Suppressor macrophage (primary cell): ENCODE measurements at regions not wholly inside any gene's neighbourhood (a gene's known extent, or its start where the extent isn't known, plus 50 kb on each side); places are given as distances from the start of the nearest gene placed in this dataset.

Experiments used
- DNase-seq, 4 experiments: peaks; one replicate each; pipeline ENCODE4 v3.0.0-alpha.2; 2020 to 2022

- DNase-seq: no peak
These were observed 208.2 kb upstream of the MYOCD start for GRCh38 chr17:12457493-12457892.

DNA sequence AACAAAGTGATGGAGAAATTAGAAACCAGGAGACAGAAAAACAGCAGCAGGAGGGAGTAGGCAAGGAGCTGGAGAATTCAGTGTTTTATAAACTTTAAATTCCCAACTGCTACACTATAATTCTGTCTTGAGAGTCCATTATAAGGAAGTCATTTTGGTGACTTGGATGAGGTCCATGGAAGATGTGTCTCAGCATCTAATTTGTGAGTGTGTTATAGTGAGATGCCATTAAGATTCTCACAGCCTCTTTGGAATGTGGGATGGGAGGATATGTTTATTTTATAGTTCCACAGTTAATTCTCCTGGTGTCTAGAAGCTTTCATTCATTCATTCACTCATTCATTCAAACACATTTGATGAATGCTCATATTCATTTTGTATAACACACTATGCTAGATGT is 206.0 kb upstream of the MYOCD start:
- DNase-seq: no peak

GRCh38 chr17:12463102-12463501 is 202.6 kb upstream of the MYOCD start:
- no peak for DNase-seq

- no peak for DNase-seq
These were observed 193.2 kb upstream of the MYOCD start for GRCh38 chr17:12472252-12473173.

DNA sequence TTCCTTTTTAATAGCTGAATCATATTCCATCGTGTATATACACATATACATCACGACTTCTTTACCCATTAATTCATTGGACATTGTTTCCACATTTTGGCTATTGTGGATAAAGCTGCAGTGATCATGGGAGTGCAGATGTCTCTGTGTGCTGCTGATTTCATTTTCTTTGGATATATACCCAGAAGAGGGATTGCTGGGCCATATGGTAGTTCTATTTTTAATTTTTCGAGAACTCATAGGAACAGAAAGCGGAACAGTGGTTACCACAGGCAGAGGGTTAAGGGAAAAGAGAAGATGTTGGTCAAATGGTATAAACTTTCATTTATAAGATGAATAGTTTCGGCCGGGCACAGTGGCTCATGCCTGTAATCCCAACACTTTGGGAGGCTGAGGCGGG is 187.4 kb upstream of the MYOCD start:
- DNase-seq: no peak

DNA sequence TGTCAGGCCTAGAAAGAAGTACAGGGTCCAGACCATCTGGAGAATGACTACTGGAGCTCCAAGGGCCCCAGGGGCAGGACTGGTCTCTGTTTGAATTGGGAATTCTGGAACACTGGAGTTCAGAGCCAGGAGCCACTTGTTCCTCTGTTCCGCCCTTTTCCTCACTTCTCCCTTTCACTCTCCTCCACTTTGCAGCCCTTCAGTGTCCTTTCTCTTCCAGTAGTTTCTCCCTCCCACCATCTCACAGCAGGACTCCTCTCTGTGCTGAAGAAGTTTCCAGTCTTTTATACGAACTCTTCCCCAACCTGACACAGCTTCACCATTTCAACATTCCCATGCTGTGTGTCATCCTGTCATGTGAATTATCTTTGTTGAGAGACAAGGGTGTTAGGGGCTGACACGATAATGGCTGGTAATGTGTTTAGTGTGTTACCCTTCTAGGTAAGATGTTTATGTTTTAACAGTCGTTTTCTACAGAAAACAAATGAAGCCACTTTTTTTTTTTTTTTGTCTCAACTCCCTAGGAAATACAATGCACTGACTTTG is 180.3 kb upstream of the MYOCD start:
- DNase-seq: no peak

GRCh38 chr17:12489325-12489724 is 176.4 kb upstream of the MYOCD start:
- no peak for DNase-seq

GRCh38 chr17:12492450-12492849 is 173.2 kb upstream of the MYOCD start:
- DNase-seq: no peak

DNA sequence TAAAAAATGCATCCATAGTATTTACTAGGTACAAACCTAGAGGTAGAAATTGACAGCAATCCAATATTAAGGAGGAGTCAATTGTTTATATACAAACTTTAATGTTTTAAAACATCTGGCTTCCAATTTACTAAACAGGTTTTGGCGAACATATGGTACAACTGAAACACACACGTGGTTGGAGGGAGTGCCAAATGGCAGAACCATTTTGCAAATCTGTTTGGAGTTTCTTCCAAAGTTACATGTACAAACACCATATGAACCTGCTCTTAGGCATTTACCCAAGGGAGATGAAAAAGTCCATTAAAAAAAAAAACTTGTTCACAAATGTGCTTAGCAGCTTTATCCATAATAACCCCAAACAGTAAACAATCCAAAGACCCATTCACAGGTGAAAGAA is 159.8 kb upstream of the MYOCD start:
- no peak for DNase-seq

DNA sequence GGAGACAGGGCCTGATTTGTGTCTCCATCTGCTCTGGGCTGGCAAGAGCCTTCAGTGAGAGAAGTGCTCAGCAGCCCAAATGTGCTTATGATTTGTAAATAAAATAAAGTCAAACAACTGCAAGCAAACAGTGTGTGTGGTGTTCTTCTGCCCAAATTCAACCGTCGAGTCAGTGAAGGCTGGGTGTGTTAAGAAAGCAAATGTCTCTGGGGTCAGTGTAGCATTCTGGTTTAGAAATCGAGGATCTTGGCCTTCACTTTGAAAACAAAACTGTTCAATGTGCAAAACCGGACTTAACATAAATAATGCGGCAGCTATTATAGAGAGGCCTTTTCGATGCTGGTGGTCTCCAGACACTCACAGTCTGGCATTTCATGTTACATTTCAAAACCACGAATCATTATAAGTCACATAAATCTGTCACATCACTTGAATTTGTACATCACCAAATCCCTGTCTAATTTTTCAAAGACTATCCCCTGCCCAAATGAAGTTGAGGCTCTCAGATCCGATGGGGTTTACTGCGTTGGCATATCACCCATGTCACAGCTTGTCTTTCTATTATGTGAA is 158.6 kb upstream of the MYOCD start:
- DNase-seq: no peak

DNA sequence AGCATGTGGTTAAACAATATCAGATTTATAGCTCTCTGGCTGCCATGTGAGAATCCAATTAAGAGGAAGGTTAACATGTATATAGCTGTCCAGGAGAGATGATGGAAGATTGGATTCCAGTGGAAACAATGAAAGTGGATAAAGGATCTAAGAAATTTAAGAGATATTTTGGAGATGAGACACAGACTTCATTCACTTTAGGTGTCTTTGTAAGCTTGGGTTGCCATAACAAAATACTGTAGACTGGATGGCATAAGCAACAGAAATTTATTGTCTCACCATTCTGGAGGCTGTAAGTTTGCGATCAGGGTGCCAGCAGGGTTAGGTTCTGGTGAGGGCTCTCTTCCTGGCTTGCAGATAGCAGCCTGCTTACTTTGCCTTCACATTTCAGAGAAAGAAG is 155.9 kb upstream of the MYOCD start:
- DNase-seq: no peak

DNA sequence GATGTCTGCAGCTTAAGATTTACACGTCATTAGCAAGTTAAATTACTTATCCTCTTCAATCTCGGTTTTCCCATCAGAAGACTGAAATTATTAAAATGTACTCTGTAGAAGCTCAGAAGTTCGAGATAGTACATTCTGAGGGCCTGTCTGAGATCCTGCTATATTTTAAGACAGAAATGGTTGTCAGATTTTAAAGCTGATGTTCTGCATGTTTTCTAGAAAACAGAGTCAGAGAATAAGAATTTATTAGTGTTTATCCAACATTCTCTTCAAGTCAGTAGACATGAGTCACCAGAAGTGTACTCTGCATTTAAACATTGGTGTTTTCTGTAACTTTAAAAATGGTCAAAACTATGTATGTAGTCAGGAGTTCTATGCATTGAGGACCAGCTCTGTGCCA is 155.2 kb upstream of the MYOCD start:
- no peak for DNase-seq

GRCh38 chr17:12512694-12513355 is 152.9 kb upstream of the MYOCD start:
- DNase-seq: no peak

GRCh38 chr17:12514596-12514995 is 151.1 kb upstream of the MYOCD start:
- DNase-seq: no peak

DNA sequence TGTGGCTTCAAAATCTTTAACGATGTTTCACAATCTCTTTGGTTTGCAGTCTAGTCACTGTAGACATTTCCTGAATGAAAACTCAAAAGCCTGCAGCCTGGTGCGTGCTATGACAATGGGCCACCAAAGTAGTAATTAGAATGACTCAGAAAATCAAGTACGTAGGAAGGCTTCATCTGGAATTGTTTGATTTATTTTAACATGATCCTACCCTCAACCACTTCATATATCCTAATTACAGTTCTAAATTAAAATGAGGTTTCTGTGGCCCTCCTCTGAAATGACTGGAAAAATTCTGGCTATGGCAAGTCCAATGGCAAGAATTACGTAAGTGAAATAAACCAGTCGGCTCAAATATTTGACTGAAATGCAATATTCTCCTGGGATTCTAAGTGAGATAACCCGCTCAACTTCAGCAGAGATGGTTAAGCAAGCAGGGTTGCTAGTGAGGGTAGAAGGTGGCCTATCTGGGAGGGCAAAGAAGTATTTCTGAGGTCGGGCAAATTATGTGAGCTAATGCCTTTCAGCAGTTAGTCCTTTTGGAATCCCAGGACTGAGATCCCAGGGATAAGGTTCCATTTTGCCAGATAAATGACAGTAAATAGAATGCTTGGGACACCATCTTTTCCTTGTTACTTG is 145.6 kb upstream of the MYOCD start:
- no peak for DNase-seq

DNA sequence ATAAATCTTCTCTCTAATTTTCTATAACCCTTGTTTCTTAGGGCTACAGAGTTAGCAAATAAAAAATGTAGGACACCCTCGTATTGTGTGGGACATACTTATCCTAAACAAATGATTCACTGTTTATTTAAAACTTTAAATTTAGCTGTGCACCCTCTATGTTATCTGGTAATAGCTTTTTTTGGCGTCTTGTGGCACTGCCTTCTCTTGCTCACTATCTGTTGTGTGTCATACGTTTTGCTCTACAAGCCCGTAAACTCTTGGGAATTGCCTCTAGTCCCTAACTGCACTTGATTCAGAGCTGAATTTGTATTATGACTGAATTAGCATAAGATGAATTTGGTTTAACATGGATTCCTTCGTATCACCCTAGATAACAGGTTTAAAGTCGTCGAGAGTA is 144.3 kb upstream of the MYOCD start:
- no peak for DNase-seq

DNA sequence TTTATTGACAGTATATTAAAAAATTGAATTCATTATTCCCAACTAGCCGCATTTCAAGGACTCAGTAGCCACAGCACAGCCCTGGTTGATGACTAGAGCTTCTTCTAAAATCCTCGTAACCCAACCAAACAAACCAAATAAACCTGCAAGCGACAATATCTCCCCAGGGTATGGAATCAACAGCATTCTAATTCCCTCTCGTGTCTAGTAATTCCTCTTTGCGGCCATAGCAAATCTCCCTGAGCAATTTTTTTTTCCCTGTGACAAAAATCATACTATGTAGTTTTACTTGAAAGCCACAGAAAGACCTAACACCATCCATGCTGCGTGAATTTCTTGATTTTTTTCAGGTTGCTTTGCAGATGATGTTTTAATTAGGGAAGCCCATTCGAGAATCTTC is 143.4 kb upstream of the MYOCD start:
- no peak for DNase-seq

GRCh38 chr17:12522743-12523183 is 142.9 kb upstream of the MYOCD start:
- DNase-seq: no peak

DNA sequence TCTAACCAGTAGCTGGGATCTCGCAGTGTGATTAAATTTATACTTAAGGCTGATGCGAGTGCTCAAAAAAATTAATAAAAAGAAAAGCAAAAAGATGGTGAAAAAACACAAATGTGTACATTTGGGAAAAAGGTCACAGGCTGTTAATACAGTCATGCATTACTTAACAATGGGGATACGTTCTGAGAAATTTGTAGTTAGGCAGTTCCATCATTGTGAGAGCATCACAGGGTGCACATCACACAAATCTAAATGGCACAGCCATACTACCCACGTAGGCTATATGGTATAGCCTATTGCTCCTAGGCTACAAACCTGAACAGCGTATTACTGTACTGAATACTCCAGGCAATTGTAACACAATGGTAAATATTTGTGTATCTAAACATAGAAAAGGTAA is 142.4 kb upstream of the MYOCD start:
- DNase-seq: no peak

GRCh38 chr17:12528036-12528435 is 137.7 kb upstream of the MYOCD start:
- no peak for DNase-seq

GRCh38 chr17:12530161-12530560 is 135.5 kb upstream of the MYOCD start:
- DNase-seq: no peak

- no peak for DNase-seq
These were observed 129.7 kb upstream of the MYOCD start for GRCh38 chr17:12536021-12536420.

DNA sequence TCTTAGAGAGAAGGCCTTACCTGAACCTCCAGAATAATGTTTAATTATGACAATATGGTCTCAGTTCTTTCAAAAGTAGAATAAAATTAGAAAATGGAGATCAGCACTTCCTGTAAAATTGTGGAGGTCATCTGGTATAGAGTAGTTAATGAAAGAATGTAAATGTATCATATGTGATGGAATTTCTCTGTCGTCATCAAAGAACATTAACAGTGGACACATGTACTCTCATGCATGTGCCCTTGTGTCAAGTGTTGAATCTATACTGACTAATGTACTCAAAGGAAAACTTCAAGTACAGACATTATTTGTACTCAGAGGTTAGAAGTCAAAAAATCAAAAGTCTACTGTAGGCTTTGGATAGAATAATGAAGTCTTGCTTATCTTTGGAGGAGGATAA is 129.2 kb upstream of the MYOCD start:
- DNase-seq: no peak
